ENCODE measurements at regions not wholly inside any gene's neighbourhood (a gene's known extent, or its start where the extent isn't known, plus 50 kb on each side); places are given as distances from the start of the nearest gene placed in this dataset.

DNA sequence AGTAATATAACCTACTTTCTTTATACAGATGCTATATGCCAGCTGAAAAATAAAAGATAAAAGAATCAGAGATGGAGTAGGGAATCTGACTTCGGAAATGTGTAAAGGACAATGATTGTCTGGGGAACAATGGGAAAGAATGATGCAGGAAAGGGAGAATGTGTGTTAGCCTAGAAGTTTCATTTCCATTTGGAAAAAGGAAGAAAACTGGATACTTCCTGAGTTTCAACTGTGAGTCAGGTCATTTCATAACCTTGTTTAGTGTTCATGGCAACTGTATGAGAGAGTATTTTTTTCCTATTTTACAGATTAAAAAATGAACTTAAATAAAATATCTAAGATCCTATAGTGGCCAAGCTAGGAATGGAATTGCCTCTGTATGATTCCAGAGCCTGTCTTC is 261.3 kb upstream of the NECTIN3 start:
- DNase-seq (no peak), ATAC-seq (no peak)
- POLR2A ChIA-PET, result no interaction called here
- H3K27ac Mint-ChIP-seq, result no peak overlapping the region
- H3K4me3 Mint-ChIP-seq, result no peak overlapping the region
- H3K27me3 Mint-ChIP-seq, result peaks cover 9 to 18% (median 13%) of the 10 kb centered on the region in 5 donors
- H3K4me1 Mint-ChIP-seq, result peaks cover 0 to 4% (median 2%) of the 10 kb centered on the region in 4 donors
- H3K36me3 Mint-ChIP-seq, result no peaks in the 10 kb centered on the region
- no peaks in the 10 kb centered on the region for H3K9me3 Mint-ChIP-seq

DNA sequence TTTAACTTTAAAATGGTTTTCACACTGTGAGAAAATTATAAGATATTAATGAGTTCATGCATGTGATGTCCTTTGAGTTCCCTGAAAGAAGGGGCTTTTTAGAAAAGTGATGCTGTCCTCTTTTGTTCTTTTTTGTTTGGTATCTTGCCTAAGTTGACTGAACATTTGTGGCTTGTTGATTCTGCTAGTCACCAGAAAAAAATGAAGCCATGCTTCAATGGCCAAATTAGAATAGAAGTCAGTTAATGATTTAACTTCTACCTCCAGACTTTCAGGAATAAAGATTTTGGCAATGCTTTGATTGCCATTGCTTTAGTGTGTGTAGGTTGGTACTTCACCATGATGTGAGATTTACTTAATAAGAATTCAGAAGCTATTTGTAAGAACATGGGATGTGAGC is 260.6 kb upstream of the NECTIN3 start:
- DNase-seq, result no peak
- Mint-ChIP-seq H3K4me3 (no peak overlapping the region), H3K4me1 (peaks cover 0 to 4% (median 2%) of the 10 kb centered on the region in 4 donors), H3K27me3 (peaks cover 9 to 20% (median 13%) of the 10 kb centered on the region in 5 donors), H3K27ac (no peak overlapping the region), H3K9me3 (no peaks in the 10 kb centered on the region), H3K36me3 (no peaks in the 10 kb centered on the region)
- ATAC-seq, result no peak
- POLR2A ChIA-PET, result no interaction called here

DNA sequence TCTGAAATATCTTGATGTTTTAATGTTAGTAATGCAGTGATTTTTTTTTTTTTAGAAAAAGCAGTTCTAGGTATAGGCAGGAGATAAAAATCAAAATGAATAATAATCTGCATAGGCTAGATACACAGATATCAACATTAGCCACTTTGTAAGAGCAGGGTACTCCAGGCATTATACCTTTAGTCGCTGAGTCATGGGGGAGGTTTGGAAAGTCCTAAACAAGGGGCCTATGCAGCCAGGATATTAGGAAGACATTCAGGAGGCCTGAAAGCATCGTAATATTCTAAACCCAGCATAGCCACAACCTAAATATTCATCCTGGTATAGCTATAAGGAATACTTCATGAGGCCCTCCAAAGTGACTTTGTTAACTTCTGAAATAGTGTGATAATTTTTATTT is 258.1 kb upstream of the NECTIN3 start:
- Mint-ChIP-seq H3K27me3 (peaks cover 9 to 20% (median 13%) of the 10 kb centered on the region in 5 donors), H3K36me3 (no peaks in the 10 kb centered on the region), H3K4me3 (no peak overlapping the region), H3K27ac (no peak overlapping the region), H3K4me1 (peaks cover 0 to 4% (median 2%) of the 10 kb centered on the region in 4 donors), H3K9me3 (no peaks in the 10 kb centered on the region)
- no peak for DNase-seq
- POLR2A ChIA-PET, result no interaction called here
- no peak for ATAC-seq

DNA sequence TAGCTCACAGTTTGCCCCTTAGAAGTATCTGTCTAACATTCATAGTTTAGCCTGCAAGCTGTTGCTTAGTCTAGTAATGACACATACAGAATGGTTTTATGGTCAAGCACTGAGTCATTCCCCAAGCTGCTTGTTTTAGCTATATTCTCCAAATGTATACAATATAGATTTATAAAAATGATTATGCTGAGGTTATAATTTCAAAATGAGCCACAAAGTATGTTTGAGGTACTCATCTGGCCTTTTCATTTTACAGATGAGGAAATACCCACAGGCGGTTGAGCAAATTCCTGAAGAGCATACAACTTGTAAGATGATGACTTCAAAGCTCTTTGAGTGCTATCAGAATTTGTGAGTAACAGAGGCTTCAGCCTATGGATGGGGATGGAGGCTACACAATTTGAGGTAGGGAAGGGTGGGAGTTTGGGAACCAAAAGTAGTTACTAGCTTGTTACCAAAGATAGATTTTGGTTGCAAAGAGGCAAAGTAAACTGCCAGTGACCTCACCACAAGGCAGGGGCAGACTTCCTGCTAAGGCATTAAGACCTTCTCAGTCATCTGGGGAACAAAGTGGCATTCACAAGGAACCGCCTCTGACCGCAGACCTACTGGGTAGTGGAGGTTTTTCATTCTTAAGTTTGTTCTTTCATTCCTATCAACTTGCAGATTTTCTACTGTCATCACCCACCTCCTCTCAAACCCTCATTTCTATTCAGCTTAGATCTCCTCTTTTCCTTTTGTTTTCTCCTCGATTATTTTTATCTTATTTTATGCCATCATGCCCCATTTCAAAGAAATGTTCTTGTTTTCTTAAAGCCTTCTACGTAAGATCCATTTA is 257.2 kb upstream of the NECTIN3 start:
- Mint-ChIP-seq H3K27ac (no peak overlapping the region), H3K4me3 (no peak overlapping the region)

DNA sequence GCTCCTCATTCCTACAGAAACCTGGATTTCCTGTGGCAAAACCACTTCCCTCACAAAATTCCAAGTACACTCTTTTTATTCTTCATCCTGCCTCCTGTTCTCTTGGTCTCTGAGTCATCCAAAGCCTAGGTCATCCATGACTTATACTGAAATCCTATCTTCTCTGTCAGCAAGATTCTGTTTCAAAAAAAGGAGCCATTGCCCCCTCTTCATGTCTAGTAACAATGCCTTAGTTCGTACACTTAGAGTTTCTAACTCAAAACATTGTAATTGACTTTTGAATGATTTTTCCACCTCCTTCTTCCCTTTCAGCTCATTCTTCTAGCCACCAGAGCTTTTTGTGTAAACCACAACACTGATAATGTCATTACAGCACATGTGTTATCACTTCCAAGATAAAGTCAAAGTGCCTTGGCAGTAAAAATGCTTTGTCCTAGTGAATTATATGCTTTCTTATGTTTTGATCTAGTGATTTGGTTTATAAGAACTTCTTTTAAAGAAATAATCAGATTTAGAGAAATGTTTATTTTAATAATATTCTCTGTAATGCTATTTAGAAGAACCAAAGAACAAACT is 256.5 kb upstream of the NECTIN3 start:
- Mint-ChIP-seq H3K9me3 (no peaks in the 10 kb centered on the region), H3K4me3 (no peak overlapping the region), H3K36me3 (no peaks in the 10 kb centered on the region), H3K27me3 (peaks cover 9 to 20% (median 13%) of the 10 kb centered on the region in 5 donors), H3K4me1 (peaks cover 0 to 4% (median 2%) of the 10 kb centered on the region in 4 donors), H3K27ac (no peak overlapping the region)
- DNase-seq, result no peak
- no peak for ATAC-seq
- POLR2A ChIA-PET, result no interaction called here

More for the DNA sequence above, 257.2 kb upstream of the NECTIN3 start:
- POLR2A ChIA-PET, result no interaction called here
- Mint-ChIP-seq H3K9me3 (no peaks in the 10 kb centered on the region), H3K36me3 (no peaks in the 10 kb centered on the region), H3K4me1 (peaks cover 0 to 4% (median 2%) of the 10 kb centered on the region in 4 donors), H3K27me3 (peaks cover 9 to 20% (median 13%) of the 10 kb centered on the region in 5 donors)
- DNase-seq (no peak), ATAC-seq (no peak)

DNA sequence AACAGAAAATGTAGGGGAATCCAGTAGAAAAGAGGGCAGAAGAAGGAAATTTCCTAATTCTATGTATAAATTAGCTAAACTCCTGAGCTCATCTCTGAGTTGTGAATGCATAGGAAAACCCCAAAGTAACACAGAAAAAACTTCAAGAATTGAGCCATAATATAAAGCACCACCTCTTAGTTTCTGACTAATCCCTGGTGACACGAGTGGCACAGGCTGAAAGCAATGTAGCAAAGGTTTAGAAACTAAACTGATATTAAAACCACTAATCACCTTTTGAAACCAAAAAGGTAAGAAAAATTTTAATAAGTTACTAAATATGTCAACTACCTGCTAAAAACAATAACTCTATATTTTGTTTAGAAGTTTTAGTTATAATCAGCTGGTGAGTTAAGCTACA is 255.6 kb upstream of the NECTIN3 start:
- Mint-ChIP-seq H3K36me3 (no peaks in the 10 kb centered on the region), H3K4me3 (no peak overlapping the region), H3K27ac (no peak overlapping the region), H3K27me3 (peaks cover 7 to 20% (median 12%) of the 10 kb centered on the region in 5 donors), H3K9me3 (no peaks in the 10 kb centered on the region), H3K4me1 (peaks cover 0 to 4% (median 2%) of the 10 kb centered on the region in 4 donors)
- ATAC-seq, result no peak
- POLR2A ChIA-PET, result no interaction called here
- DNase-seq, result no peak

DNA sequence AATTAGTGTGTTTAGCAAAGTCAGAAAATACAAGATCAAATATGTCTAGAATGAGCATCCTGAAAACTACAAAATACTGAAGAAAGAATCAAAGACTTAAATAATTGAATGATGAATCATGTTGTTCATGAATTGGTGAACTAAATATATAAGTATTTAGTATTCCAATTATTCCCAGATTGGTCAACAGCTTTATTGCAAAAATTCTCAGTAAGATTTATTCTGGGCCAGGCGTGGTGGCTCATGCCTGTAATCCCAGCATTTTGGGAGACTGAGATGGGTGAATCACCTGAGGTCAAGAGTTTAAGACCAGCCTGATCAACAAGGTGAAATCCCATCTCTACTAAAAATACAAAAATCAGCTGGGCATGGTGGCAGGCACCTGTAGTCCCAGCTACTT is 250.0 kb upstream of the NECTIN3 start:
- POLR2A ChIA-PET, result no interaction called here
- no peaks in the 10 kb centered on the region for H3K36me3 Mint-ChIP-seq
- ATAC-seq (no peak), DNase-seq (no peak)
- H3K9me3 Mint-ChIP-seq, result peaks cover 0 to under 1% (median 0%) of the 10 kb centered on the region in 9 donors
- H3K27me3 Mint-ChIP-seq, result peaks cover 0 to 5% (median 0%) of the 10 kb centered on the region in 5 donors
- no peaks in the 10 kb centered on the region for H3K4me1 Mint-ChIP-seq
- no peak overlapping the region for H3K4me3 Mint-ChIP-seq
- H3K27ac Mint-ChIP-seq, result no peak overlapping the region

DNA sequence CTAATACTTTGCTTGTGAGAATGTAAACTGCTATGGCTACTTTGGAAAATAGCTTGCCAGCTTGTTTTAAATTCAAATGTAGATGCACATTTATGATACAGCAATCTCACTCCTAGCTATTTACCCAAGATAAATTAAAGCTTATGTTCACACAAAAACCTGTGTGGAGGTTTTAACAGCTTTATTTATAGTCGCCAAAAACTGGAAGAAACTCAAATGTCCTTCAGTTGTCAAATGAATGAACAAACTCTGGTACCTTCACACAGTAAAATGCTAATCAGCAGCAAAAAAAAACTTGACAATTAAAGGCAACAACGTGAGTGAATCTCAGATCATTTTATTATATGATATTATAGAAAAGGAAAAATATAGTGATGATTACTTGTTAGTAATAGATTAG is 248.6 kb upstream of the NECTIN3 start:
- POLR2A ChIA-PET, result no interaction called here
- peaks cover 0 to under 1% (median 0%) of the 10 kb centered on the region in 5 donors for H3K27me3 Mint-ChIP-seq
- H3K36me3 Mint-ChIP-seq, result no peaks in the 10 kb centered on the region
- H3K27ac Mint-ChIP-seq, result no peak overlapping the region
- no peak for DNase-seq
- H3K4me1 Mint-ChIP-seq, result no peaks in the 10 kb centered on the region
- no peak overlapping the region for H3K4me3 Mint-ChIP-seq
- peaks cover 0 to 3% (median 0%) of the 10 kb centered on the region in 9 donors for H3K9me3 Mint-ChIP-seq
- ATAC-seq, result no peak

DNA sequence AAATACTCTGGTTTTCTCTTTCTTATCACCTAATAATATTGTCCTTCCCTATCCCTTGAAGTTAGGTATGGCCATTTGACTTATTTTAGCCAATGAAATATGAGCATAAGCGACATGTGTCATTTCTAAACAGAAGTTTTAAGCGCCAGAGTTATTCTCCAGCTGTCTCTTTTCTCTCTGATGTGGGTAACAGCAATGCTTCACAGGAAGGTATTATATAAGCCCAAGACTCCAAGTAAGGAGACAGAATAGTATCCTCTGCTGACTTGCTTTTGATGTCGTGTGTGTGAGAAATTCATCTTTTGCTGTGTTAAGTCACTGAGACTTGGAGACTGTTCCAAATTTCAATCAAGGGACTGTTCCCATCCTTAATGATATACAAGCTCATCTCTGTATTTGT is 224.6 kb upstream of the NECTIN3 start:
- Mint-ChIP-seq H3K9me3 (peaks cover 0 to 14% (median 0%) of the 10 kb centered on the region in 9 donors), H3K27ac (no peak overlapping the region), H3K27me3 (peaks cover 0 to 10% (median 1%) of the 10 kb centered on the region in 5 donors), H3K4me3 (no peak overlapping the region), H3K36me3 (no peaks in the 10 kb centered on the region), H3K4me1 (no peaks in the 10 kb centered on the region)
- no peak for ATAC-seq
- POLR2A ChIA-PET, result no interaction called here
- no peak for DNase-seq

DNA sequence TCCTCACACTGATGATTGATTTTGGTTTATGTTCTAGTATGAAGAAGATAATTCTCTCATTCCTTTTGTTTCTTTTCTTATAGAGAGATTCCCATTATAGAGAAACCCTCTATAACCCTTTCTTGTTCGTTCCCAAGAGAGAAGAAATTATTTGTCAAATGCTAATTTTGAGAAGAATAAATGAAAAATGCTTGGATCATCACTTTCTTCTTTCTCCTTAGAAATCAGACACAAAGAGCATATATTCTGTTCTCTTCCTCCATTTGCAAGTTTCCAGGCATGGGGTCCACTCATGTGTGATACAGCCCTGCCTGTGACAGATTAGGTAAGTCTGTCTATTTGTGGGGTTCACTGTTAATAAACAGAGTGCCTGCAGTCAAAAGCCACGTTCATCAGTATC is 222.6 kb upstream of the NECTIN3 start:
- no peak overlapping the region for H3K27ac Mint-ChIP-seq
- H3K27me3 Mint-ChIP-seq, result peaks cover 0 to 12% (median 1%) of the 10 kb centered on the region in 5 donors
- H3K4me1 Mint-ChIP-seq, result no peaks in the 10 kb centered on the region
- H3K4me3 Mint-ChIP-seq, result no peak overlapping the region
- POLR2A ChIA-PET, result no interaction called here
- no peaks in the 10 kb centered on the region for H3K36me3 Mint-ChIP-seq
- H3K9me3 Mint-ChIP-seq, result peaks cover 0 to 6% (median 0%) of the 10 kb centered on the region in 9 donors
- no peak for DNase-seq
- ATAC-seq, result no peak

DNA sequence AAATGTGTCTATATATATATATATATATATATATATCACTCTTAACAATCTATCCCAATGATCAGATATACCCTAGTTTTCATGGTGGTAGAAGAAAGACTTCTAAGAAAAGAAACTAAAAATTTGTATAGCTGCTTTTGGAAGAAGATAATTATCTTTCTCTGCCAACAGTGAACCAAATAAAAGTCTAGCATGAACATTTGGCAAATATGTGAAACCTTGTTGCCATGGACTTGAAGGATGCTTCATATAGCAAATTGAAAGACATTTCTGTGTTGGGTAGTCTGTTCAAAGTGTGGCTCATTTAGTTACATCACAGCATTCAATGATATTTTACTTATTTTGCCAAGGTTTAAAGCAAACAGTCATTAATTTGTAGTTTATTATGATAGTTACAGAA is 219.9 kb upstream of the NECTIN3 start:
- DNase-seq (no peak), ATAC-seq (no peak)
- Mint-ChIP-seq H3K27ac (no peak overlapping the region), H3K4me1 (no peaks in the 10 kb centered on the region), H3K4me3 (no peak overlapping the region), H3K27me3 (peaks cover 0 to 18% (median 1%) of the 10 kb centered on the region in 5 donors), H3K9me3 (no peaks in the 10 kb centered on the region), H3K36me3 (no peaks in the 10 kb centered on the region)
- POLR2A ChIA-PET, result no interaction called here

DNA sequence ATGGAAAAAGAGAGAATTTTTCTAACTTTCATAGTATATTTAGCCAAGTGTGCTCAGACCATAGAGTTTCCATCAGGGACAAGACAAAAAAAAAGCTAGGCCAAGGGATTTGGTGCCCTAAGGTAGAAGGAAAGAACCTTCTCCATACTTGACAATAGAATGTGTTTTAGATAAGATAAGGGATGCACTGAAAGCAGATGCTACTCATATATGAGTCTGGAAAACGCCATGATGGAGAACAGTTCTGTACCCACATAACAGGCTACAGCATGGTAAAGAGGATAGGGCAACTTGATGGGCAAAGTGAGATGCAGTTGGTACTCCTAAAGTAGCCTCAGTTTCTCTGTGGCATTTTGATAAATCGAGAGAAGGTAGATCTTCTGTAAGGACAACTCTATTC is 216.4 kb upstream of the NECTIN3 start:
- DNase-seq, result no peak
- no peak for ATAC-seq
- H3K27ac Mint-ChIP-seq, result no peak overlapping the region
- H3K27me3 Mint-ChIP-seq, result peaks cover 0 to 12% (median 0%) of the 10 kb centered on the region in 5 donors
- H3K4me3 Mint-ChIP-seq, result no peak overlapping the region
- POLR2A ChIA-PET, result no interaction called here
- no peaks in the 10 kb centered on the region for H3K9me3 Mint-ChIP-seq
- no peaks in the 10 kb centered on the region for H3K36me3 Mint-ChIP-seq
- H3K4me1 Mint-ChIP-seq, result no peaks in the 10 kb centered on the region

DNA sequence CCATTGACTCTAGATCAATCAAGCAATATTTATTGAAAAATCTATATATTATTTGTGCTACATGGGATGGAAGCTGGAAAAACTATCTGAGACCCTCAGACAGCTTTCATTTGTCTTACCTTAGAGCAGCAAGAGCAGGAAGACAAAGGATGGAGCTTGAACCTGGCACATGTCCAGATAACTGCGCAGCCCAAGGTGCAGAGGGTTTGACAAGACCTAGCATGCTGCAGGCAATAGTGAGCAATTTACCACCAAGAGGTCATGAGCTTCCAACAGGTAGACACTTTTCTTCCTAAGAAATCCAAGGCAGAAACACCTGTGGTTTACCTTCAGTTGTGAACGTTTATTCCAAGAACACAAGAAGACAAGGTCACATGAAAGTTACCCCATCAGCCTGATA is 214.7 kb upstream of the NECTIN3 start:
- POLR2A ChIA-PET, result no interaction called here
- DNase-seq (no peak), ATAC-seq (no peak)
- Mint-ChIP-seq H3K4me1 (no peaks in the 10 kb centered on the region), H3K4me3 (no peak overlapping the region), H3K27me3 (peaks cover 0 to 12% (median 0%) of the 10 kb centered on the region in 5 donors), H3K36me3 (no peaks in the 10 kb centered on the region), H3K9me3 (no peaks in the 10 kb centered on the region), H3K27ac (no peak overlapping the region)
